Stimulated activated naive B cell treated with anti-CD40 and anti-IgM and Interleukin-4, amounts not matched to agents 10 μg/mL and 1 μg/mL and 100 μg/mL, for 72 hours (primary cell): ENCODE measurements at regions not wholly inside any gene's neighbourhood (a gene's known extent, or its start where the extent isn't known, plus 50 kb on each side); places are given as distances from the start of the nearest gene placed in this dataset.
"Not testable (repeated sequence)": the region's sequence is repeated elsewhere in the genome, so short reads cannot be mapped to it uniquely, and the experiment has no call there.

Experiments used
- ATAC-seq, 2 donors: fragments of 150-1000 bp; cut with Tn5 transposase; replicated peaks; 2 replicates each; pipeline ENCODE4 v1.10.0; 2021; ENCODE audit warnings: moderate library complexity in 1 of 2
- DNase-seq: peaks from one replicate; pipeline ENCODE4 v3.0.0; 2021
- H3K27ac Mint-ChIP-seq: one replicate; pipeline ENCODE4 v1.8.0; 2022; ENCODE audit warnings: mild to moderate bottlenecking, mixed read lengths
- H3K27me3 Mint-ChIP-seq, 2 donors: one replicate each; pipeline ENCODE4 v1.8.0; 2022; ENCODE audit warnings: mixed read lengths in 2 of 2
- H3K36me3 Mint-ChIP-seq, 2 donors: one replicate each; pipeline ENCODE4 v1.8.0; 2022; ENCODE audit warnings: mixed read lengths in 2 of 2, mild to moderate bottlenecking in 1 of 2
- H3K4me1 Mint-ChIP-seq, 2 donors: one replicate each; pipeline ENCODE4 v1.8.0; 2022; ENCODE audit warnings: mixed read lengths in 2 of 2, mild to moderate bottlenecking in 1 of 2
- H3K4me3 Mint-ChIP-seq, 2 donors: one replicate each; pipeline ENCODE4 v1.8.0; 2022; ENCODE audit warnings: mild to moderate bottlenecking in 2 of 2, mixed read lengths in 2 of 2, moderate library complexity in 1 of 2
- H3K9me3 Mint-ChIP-seq, 2 donors: one replicate each; pipeline ENCODE4 v1.8.0; 2022; ENCODE audit warnings: mixed read lengths in 2 of 2, mild to moderate bottlenecking in 1 of 2

DNA sequence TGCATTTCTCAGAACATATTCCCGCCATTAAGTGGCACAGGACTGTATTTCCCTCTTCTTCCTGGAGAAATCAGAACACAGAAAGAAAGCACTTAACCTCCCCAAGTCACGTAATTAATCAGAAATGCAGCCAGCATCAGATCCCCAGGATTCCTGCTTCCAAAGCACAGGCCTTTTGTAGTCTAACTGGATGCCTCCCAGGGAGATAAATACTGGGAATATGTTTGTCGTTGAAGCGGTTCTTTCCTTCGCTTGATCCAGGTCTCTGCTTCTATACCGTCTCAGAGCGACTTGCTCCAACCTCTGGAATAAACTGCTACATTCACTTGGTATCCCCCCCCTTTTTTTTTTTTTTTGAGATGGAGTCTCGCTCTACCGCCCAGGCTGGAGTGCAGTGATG, 198.6 kb downstream of the KBTBD8 start:
- Mint-ChIP-seq H3K36me3 (no peaks in the 10 kb centered on the region), H3K4me3 (no peak overlapping the region), H3K27me3 (no peaks in the 10 kb centered on the region), H3K9me3 (no peaks in the 10 kb centered on the region), H3K4me1 (no peaks in the 10 kb centered on the region), H3K27ac (no peak overlapping the region)
- no peak for ATAC-seq
- no peak for DNase-seq

- Mint-ChIP-seq H3K4me1 (no peaks in the 10 kb centered on the region), H3K36me3 (no peaks in the 10 kb centered on the region), H3K9me3 (peaks cover 0 to 4% of the 10 kb centered on the region in 2 donors), H3K27me3 (no peaks in the 10 kb centered on the region), H3K4me3 (no peak overlapping the region), H3K27ac (no peak overlapping the region)
- no peak for ATAC-seq
- no peak for DNase-seq
Measured at GRCh38 chr3:67198374-67198773, 200.3 kb downstream of the KBTBD8 start.

- DNase-seq (no peak), ATAC-seq (no peak)
- H3K36me3 Mint-ChIP-seq: no peaks in the 10 kb centered on the region
- no peak overlapping the region for H3K27ac Mint-ChIP-seq
- H3K4me3 Mint-ChIP-seq: no peak overlapping the region
- no peaks in the 10 kb centered on the region for H3K4me1 Mint-ChIP-seq
- no peaks in the 10 kb centered on the region for H3K27me3 Mint-ChIP-seq
- H3K9me3 Mint-ChIP-seq: peaks cover 0 to 4% of the 10 kb centered on the region in 2 donors
Measured at GRCh38 chr3:67200618-67201017, 202.5 kb downstream of the KBTBD8 start.

DNA sequence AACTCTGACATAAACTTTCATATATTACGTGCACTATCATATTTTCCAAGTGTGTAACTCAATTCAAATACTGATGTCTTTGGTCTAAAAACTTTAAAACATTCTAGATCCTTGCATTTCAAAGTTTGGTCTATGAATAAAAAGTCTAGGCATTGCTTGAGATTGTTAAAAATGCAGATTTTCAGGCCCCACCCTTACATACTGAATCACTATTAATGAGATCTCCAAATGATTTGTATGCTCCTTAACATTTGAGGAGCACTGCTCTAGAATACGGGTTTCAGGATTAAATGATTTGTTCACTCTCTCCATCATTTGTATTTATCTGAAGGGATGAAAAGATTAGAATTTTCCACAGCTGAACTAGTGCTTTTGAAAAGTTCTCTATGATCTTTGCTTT, 202.9 kb downstream of the KBTBD8 start:
- Mint-ChIP-seq H3K27ac (no peak overlapping the region), H3K4me1 (no peaks in the 10 kb centered on the region), H3K4me3 (no peak overlapping the region), H3K9me3 (peaks cover 0 to 4% of the 10 kb centered on the region in 2 donors), H3K36me3 (no peaks in the 10 kb centered on the region), H3K27me3 (no peaks in the 10 kb centered on the region)
- ATAC-seq: no peak
- no peak for DNase-seq

DNA sequence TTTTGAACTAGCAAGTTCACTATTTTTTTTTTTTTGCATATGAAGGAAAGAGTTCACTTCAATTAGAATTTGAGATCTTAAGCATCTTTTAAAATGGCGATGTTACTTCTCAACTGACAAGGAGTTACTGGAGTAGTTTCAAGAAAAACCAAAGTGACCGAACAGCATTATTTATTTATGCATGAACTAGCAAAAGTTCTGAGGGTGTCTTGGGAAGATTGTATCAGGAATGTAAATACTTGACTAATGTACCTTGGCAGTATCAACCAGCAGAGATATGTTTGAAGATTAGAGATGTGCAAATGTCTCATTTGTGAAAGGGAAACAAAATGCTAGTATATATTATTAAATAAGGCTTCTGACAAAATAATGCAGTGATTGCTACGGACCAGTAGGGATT, 203.9 kb downstream of the KBTBD8 start:
- H3K4me1 Mint-ChIP-seq: no peaks in the 10 kb centered on the region
- no peaks in the 10 kb centered on the region for H3K27me3 Mint-ChIP-seq
- no peak for DNase-seq
- no peak overlapping the region for H3K27ac Mint-ChIP-seq
- H3K4me3 Mint-ChIP-seq: no peak overlapping the region
- H3K9me3 Mint-ChIP-seq: peaks cover 0 to 4% of the 10 kb centered on the region in 2 donors
- H3K36me3 Mint-ChIP-seq: no peaks in the 10 kb centered on the region
- ATAC-seq: no peak

DNA sequence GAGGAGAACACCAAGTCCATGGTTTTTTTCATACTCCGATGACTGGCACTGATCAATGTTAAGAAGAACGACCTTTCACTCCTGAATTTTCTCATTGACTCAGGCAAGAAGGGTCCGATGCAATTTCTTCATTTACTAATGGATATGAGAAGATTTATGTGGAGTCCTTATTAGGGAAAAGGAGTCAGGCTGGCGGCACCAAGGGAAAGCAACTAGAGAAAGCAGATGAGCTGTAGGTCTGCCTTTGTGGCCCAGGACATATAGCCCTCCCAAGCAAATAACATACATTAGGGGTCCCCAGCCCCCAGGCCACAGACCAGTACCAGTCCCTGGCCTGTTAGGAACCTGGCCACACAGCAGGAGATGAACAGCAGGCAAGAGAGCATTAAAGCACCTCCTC, 206.8 kb downstream of the KBTBD8 start:
- Mint-ChIP-seq H3K27me3 (no peaks in the 10 kb centered on the region), H3K27ac (no peak overlapping the region), H3K4me3 (no peak overlapping the region), H3K9me3 (peaks cover 0 to 4% of the 10 kb centered on the region in 2 donors), H3K36me3 (no peaks in the 10 kb centered on the region), H3K4me1 (no peaks in the 10 kb centered on the region)
- no peak for ATAC-seq
- DNase-seq: no peak

- DNase-seq: no peak
- no peak overlapping the region for H3K27ac Mint-ChIP-seq
Measured at GRCh38 chr3:67215690-67216089, 217.6 kb downstream of the KBTBD8 start.

GRCh38 chr3:67227030-67227429, 228.9 kb downstream of the KBTBD8 start:
- H3K36me3 Mint-ChIP-seq: no peaks in the 10 kb centered on the region
- no peak for DNase-seq
- no peak overlapping the region for H3K27ac Mint-ChIP-seq
- no peak for ATAC-seq
- no peaks in the 10 kb centered on the region for H3K9me3 Mint-ChIP-seq
- no peak overlapping the region for H3K4me3 Mint-ChIP-seq
- no peaks in the 10 kb centered on the region for H3K27me3 Mint-ChIP-seq
- no peaks in the 10 kb centered on the region for H3K4me1 Mint-ChIP-seq

More at GRCh38 chr3:67215690-67216089, 217.6 kb downstream of the KBTBD8 start:
- Mint-ChIP-seq H3K36me3 (no peaks in the 10 kb centered on the region), H3K4me3 (no peak overlapping the region), H3K27me3 (peaks cover 0 to 2% of the 10 kb centered on the region in 2 donors), H3K9me3 (no peaks in the 10 kb centered on the region), H3K4me1 (no peaks in the 10 kb centered on the region)
- ATAC-seq: no peak

- Mint-ChIP-seq H3K27me3 (no peaks in the 10 kb centered on the region), H3K36me3 (no peaks in the 10 kb centered on the region), H3K4me3 (no peak overlapping the region), H3K9me3 (no peaks in the 10 kb centered on the region), H3K27ac (no peak overlapping the region), H3K4me1 (no peaks in the 10 kb centered on the region)
- DNase-seq (no peak), ATAC-seq (no peak)
Measured at GRCh38 chr3:67228136-67228535, 230.0 kb downstream of the KBTBD8 start.

GRCh38 chr3:67232642-67233041, 234.5 kb downstream of the KBTBD8 start:
- no peaks in the 10 kb centered on the region for H3K36me3 Mint-ChIP-seq
- no peak overlapping the region for H3K27ac Mint-ChIP-seq
- ATAC-seq (no peak), DNase-seq (no peak)
- H3K9me3 Mint-ChIP-seq: no peaks in the 10 kb centered on the region
- H3K27me3 Mint-ChIP-seq: no peaks in the 10 kb centered on the region
- H3K4me3 Mint-ChIP-seq: no peak overlapping the region
- no peaks in the 10 kb centered on the region for H3K4me1 Mint-ChIP-seq

- ATAC-seq (no peak), DNase-seq (no peak)
- no peak overlapping the region for H3K4me3 Mint-ChIP-seq
- H3K36me3 Mint-ChIP-seq: no peaks in the 10 kb centered on the region
- H3K27me3 Mint-ChIP-seq: no peaks in the 10 kb centered on the region
- no peak overlapping the region for H3K27ac Mint-ChIP-seq
- H3K9me3 Mint-ChIP-seq: no peaks in the 10 kb centered on the region
- H3K4me1 Mint-ChIP-seq: no peaks in the 10 kb centered on the region
Measured at GRCh38 chr3:67239353-67239752, 241.2 kb downstream of the KBTBD8 start.

DNA sequence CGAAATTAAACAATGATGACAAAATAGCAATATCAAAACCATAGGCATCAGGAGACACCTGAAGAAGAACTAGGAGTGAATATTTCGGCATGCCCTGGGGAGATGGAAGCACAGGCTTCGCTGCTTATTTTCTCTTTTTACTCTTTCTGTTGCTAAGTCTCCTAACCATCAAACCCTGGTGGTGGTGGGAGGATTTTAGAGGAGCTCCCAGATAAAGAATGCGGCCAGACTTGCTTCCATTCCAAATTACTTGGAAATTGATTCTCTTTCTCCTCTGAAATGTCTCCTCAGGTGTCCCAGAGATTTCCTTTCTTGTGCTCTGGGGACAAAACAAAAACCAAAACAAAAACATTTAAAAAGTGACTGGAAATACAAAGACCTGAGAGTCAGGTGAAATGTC, 243.0 kb downstream of the KBTBD8 start:
- no peaks in the 10 kb centered on the region for H3K4me1 Mint-ChIP-seq
- no peaks in the 10 kb centered on the region for H3K36me3 Mint-ChIP-seq

DNA sequence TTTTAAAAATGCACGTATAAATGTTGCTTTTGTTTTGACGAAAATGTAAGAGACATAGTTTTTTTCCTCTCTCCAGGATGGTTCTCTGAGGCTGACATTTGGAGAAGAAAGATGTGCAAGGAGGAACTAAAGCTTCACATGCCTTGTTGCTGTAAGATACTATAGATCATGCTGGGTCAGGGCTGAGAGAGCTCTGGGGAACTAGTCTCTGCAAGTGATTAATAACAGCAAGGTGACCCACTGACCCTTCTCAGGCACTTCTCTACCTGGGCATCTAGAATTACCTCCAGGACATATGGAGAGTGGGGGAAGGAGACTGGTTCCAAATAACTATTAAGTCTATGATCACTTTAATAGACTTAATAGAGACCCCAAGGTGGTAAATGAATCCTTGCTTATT, 246.0 kb downstream of the KBTBD8 start:
- Mint-ChIP-seq H3K27ac (no peak overlapping the region), H3K36me3 (no peaks in the 10 kb centered on the region), H3K4me3 (no peak overlapping the region), H3K9me3 (no peaks in the 10 kb centered on the region), H3K27me3 (peaks cover 0 to 5% of the 10 kb centered on the region in 2 donors), H3K4me1 (no peaks in the 10 kb centered on the region)
- ATAC-seq (no peak), DNase-seq (no peak)

More for the DNA sequence above, 243.0 kb downstream of the KBTBD8 start:
- ATAC-seq (no peak), DNase-seq (no peak)
- Mint-ChIP-seq H3K27me3 (no peaks in the 10 kb centered on the region), H3K27ac (no peak overlapping the region), H3K4me3 (no peak overlapping the region), H3K9me3 (no peaks in the 10 kb centered on the region)

GRCh38 chr3:67245545-67245944, 247.4 kb downstream of the KBTBD8 start:
- H3K4me3 Mint-ChIP-seq: no peak overlapping the region
- DNase-seq (no peak), ATAC-seq (peak in 1 of 2 donors; percentile 38)
- no peak overlapping the region for H3K27ac Mint-ChIP-seq
- H3K9me3 Mint-ChIP-seq: no peaks in the 10 kb centered on the region
- H3K4me1 Mint-ChIP-seq: no peaks in the 10 kb centered on the region
- peaks cover 0 to 5% of the 10 kb centered on the region in 2 donors for H3K27me3 Mint-ChIP-seq
- H3K36me3 Mint-ChIP-seq: no peaks in the 10 kb centered on the region

DNA sequence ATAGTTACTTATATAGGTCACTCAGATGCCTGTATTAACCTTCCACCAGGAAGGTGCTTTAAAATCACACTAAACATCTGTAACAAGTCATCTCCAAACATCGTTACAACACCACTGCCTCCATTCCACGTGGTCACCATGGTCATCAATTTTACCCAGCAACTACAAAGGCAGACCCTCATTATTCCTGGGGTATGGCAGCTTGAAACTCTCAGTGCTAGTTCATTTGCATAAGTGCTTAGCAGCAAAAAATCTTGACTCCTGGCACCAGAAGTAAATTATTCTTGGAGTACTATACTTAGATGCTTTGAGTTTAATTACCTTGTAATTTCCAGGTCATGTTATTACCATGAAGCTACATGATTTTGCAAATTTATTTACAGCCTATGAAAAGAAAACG, 250.6 kb downstream of the KBTBD8 start:
- Mint-ChIP-seq H3K4me1 (no peaks in the 10 kb centered on the region), H3K9me3 (peaks cover 0 to 9% of the 10 kb centered on the region in 2 donors), H3K27ac (no peak overlapping the region), H3K27me3 (peaks cover 0 to 5% of the 10 kb centered on the region in 2 donors), H3K36me3 (peaks cover 2 to 5% of the 10 kb centered on the region in 2 donors), H3K4me3 (no peak overlapping the region)
- DNase-seq (no peak), ATAC-seq (no peak)

DNA sequence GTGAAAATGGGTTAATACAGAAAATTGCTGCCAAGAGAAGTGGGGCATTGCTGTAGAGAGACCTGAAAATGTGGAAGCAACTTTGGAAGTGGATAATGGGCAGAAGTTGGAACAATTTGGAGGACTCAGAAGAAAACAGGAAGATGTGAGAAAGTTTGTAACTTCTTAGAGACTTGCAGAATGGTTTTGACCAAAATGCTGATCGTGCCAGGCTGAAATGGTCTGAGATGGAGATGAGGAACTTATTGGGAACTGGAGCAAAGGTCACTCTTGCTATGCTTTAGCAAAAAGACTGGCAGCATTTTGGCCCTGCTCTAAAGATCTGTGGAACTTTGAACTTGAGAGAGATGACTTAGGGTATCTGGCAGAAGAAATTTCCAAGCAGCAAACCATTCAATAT, 254.8 kb downstream of the KBTBD8 start:
- H3K36me3 Mint-ChIP-seq, ATAC-seq, H3K27me3 Mint-ChIP-seq, DNase-seq, H3K4me1 Mint-ChIP-seq, H3K27ac Mint-ChIP-seq, H3K4me3 Mint-ChIP-seq: not testable (repeated sequence)
- H3K9me3 Mint-ChIP-seq: peaks cover 4 to 22% of the 10 kb centered on the region in 2 donors
